ENCODE measurements at regions not wholly inside any gene's neighbourhood (a gene's known extent, or its start where the extent isn't known, plus 50 kb on each side); places are given as distances from the start of the nearest gene placed in this dataset.

DNA sequence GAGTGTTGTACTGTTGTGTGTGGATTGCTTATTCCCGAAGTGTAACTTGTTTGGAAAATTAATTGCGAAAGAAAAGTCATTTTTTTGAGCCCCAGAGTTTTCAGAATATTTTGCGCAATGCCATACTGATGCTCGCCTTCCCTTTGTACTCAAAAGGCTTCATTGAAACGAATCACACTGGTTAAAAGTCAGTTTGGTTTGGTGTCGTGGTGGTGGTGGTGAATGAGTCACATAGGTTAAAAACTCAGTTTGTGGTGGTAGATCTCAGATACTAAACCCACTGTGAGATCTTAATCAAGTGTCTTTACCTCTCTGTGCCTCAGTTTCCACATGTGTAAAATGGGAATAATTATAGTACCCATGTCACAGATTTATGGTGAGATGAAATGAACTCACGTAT lies 61.1 kb upstream of the IL6 start:
- TF ChIP-seq POLR2A (IDR thresholded peaks at IDR 0.05; ENCODE audit: low read length) (no peak), GATA1 (IDR thresholded peaks at IDR 0.05; ENCODE audit: low read depth, low read length) (no peak)
